GM12878 (cell line): ENCODE measurements at regions not wholly inside any gene's neighbourhood (a gene's known extent, or its start where the extent isn't known, plus 50 kb on each side); places are given as distances from the start of the nearest gene placed in this dataset.

Source experiments
- ATAC-seq: fragments of 200-7000 bp; cut with Tn5 transposase; 3 replicates; pipeline ENCODE4 v1.9.1; 2020; ENCODE audit warnings: mild to moderate bottlenecking, moderate library complexity
- BruUV-seq: library from RNA; stranded (reverse); fragments of 400-500 nt; replicated peaks from 2 replicates; lab custom pipeline; 2021; lab: Mats Ljungman, UMichigan
- CTCF ChIA-PET: fragments of 300-600 bp; sonication (Branson Sonifier 250); formaldehyde crosslinking; extraction: SDS; loops from one replicate; lab custom pipeline; 2021; ENCODE audit warnings: inconsistent platforms; lab: Yijun Ruan, JAX
- POLR2A ChIA-PET: fragments of 350-600 bp; formaldehyde crosslinking; extraction: SDS; loops from one replicate; lab custom pipeline; 2021; ENCODE audit warnings: inconsistent platforms; lab: Charles Lee
- RAD21 ChIA-PET: fragments of 300-600 bp; sonication (Branson Sonifier 250); formaldehyde crosslinking; loops from one replicate; lab custom pipeline; 2023; ENCODE audit warnings: antibody characterized with exemption; ENCODE audit not compliant: unreplicated experiment; lab: Charles Lee
- SMC1A ChIA-PET: fragments of 300-600 bp; sonication (Branson Sonifier 250); formaldehyde crosslinking; loops from one replicate; lab custom pipeline; 2023; ENCODE audit not compliant: unreplicated experiment, uncharacterized antibody; lab: Charles Lee
- DNase-seq: peaks from one replicate; pipeline ENCODE4 v3.0.0-alpha.2; 2011; ENCODE audit warnings: low read depth, low spot score
- FAIRE-seq: peaks from 3 replicates; lab custom pipeline; 2011; peaks lifted over from hg19 to GRCh38; lab: Jason Lieb, UNC
- H2AFZ ChIP-seq: 2 replicates; pipeline ENCODE4 v1.6.0; 2011; ENCODE audit warnings: low read depth, low read length, control low read depth; ENCODE audit not compliant: control insufficient read depth
- H3K27ac ChIP-seq: 2 replicates; pipeline ENCODE4 v1.5.1; 2011; ENCODE audit warnings: control low read depth; ENCODE audit not compliant: control insufficient read depth, insufficient read depth
- H3K27me3 ChIP-seq, 2 experiments: replicated peaks in 1 of 2; 2 replicates each; pipeline versions ENCODE4 v1.6.0 to v1.6.1; 2011; ENCODE audit warnings: low read length in 1 of 2; ENCODE audit not compliant: control insufficient read depth in 2 of 2, insufficient read depth in 2 of 2
- H3K36me3 ChIP-seq, 2 experiments: 2 replicates each; pipeline ENCODE4 v1.5.1; 2011; ENCODE audit warnings: low read length in 1 of 2; ENCODE audit not compliant: control insufficient read depth in 2 of 2, insufficient read depth in 2 of 2
- H3K4me1 ChIP-seq: 2 replicates; pipeline ENCODE4 v1.6.1; 2011; ENCODE audit warnings: mild to moderate bottlenecking, low read length, moderate library complexity, mixed read lengths; ENCODE audit not compliant: control insufficient read depth, insufficient read depth
- H3K4me2 ChIP-seq: 2 replicates; pipeline ENCODE4 v1.6.0; 2011; ENCODE audit warnings: control low read depth; ENCODE audit not compliant: control insufficient read depth, insufficient read depth
- H3K4me3 ChIP-seq: fragments of 200-600 bp; sonication (generic); 2 replicates; pipeline ENCODE4 v1.5.1; 2016
- H3K79me2 ChIP-seq: 2 replicates; pipeline ENCODE4 v1.6.0; 2011; ENCODE audit warnings: low read length; ENCODE audit not compliant: control insufficient read depth, insufficient read depth
- H3K9ac ChIP-seq: 2 replicates; pipeline ENCODE4 v1.8.0; 2011; ENCODE audit warnings: low read length, control low read depth, mixed read lengths; ENCODE audit not compliant: control insufficient read depth, insufficient read depth
- H3K9me3 ChIP-seq: replicated peaks from 3 replicates; pipeline ENCODE4 v1.5.1; 2011; ENCODE audit warnings: mild to moderate bottlenecking, low read length; ENCODE audit not compliant: control insufficient read depth, insufficient read depth
- H4K20me1 ChIP-seq: 2 replicates; pipeline ENCODE4 v1.6.0; 2011; ENCODE audit not compliant: control insufficient read depth, insufficient read depth
- MAX ChIP-seq: IDR thresholded peaks from 2 replicates; pipeline ENCODE4 v1.6.1; 2012; ENCODE audit warnings: low read depth, low read length, improper control_type of control experiment
- NFIC ChIP-seq: IDR thresholded peaks from 2 replicates; pipeline ENCODE4 v1.6.1; 2012; ENCODE audit warnings: low read depth, mild to moderate bottlenecking, inconsistent platforms, low read length, moderate library complexity
- RBBP5 ChIP-seq: fragments of 200-600 bp; sonication (generic); conservative IDR thresholded peaks from 2 replicates; pipeline ENCODE4 v1.6.1; 2016
- STAT1 ChIP-seq: fragments of 450-650 bp; conservative IDR thresholded peaks from 2 replicates; pipeline ENCODE4 v1.6.1; 2014; ENCODE audit warnings: antibody characterized with exemption, mild to moderate bottlenecking
- WGBS: methylation state at CpG from one replicate; pipeline ENCODE4 v1.1.6; 2016; ENCODE audit warnings: low lambda C conversion rate; ENCODE audit not compliant: insufficient replicate concordance, insufficient coverage; ENCODE audit errors: missing lambda C conversion rate; 5-methylcytosine and 5-hydroxymethylcytosine counted together
- in situ Hi-C: fragments of 300-500 bp; cut with MboI; formaldehyde crosslinking; loops from 9 replicates; pipeline ENCODE4 v1.14.3; 2018; ENCODE audit warnings: mixed read lengths
- intact Hi-C: fragments of 100-400 bp; cut with micrococcal nuclease; formaldehyde crosslinking; loops from one replicate; pipeline ENCODE4 v1.14.2; 2022; ENCODE audit not compliant: unreplicated experiment

- Histone ChIP-seq H3K4me2 (no peak overlapping the region), H3K36me3 (no peaks in the 10 kb centered on the region), H3K4me3 (no peak overlapping the region), H3K4me1 (no peaks in the 10 kb centered on the region), H4K20me1 (no peaks in the 10 kb centered on the region), H3K79me2 (no peaks in the 10 kb centered on the region), H3K27me3 (no peaks in the 10 kb centered on the region), H2AFZ (no peak overlapping the region), H3K27ac (no peak overlapping the region), H3K9ac (no peak overlapping the region), H3K9me3 (no peaks in the 10 kb centered on the region; the same call in 1 of the 3 replicates)
- in situ Hi-C loops (no loop called here), intact Hi-C loops (no loop called here)
- ATAC-seq, result no peak
- TF ChIP-seq STAT1, result no peak
- SMC1A ChIA-PET, result no interaction called here
- POLR2A ChIA-PET, result no interaction called here
- no peak for FAIRE-seq
- CTCF ChIA-PET, result no interaction called here
- RAD21 ChIA-PET, result no interaction called here
- no peak for DNase-seq
- 38% methylated on average over 11 of the region's 11 CpGs for WGBS
- BruUV-seq, result no TSS peak
Observed at GRCh38 chr20:60570481-60571277, 612.5 kb downstream of the CDH26 start.

- ATAC-seq (no peak), FAIRE-seq (no peak), DNase-seq (no peak)
- ChIA-PET RAD21 (no interaction called here), POLR2A (no interaction called here), CTCF (no interaction called here), SMC1A (no interaction called here)
- Histone ChIP-seq H3K4me3 (no peak overlapping the region), H3K27me3 (no peaks in the 10 kb centered on the region), H3K36me3 (no peaks in the 10 kb centered on the region), H3K4me1 (no peaks in the 10 kb centered on the region), H3K79me2 (no peaks in the 10 kb centered on the region), H4K20me1 (no peaks in the 10 kb centered on the region), H2AFZ (no peak overlapping the region), H3K9ac (no peak overlapping the region), H3K4me2 (no peak overlapping the region), H3K27ac (no peak overlapping the region), H3K9me3 (no peaks in the 10 kb centered on the region; the same call in 2 of the 3 replicates)
- in situ Hi-C loops (no loop called here), intact Hi-C loops (no loop called here)
- no peak for TF ChIP-seq MAX
- no peak for TF ChIP-seq NFIC
- TF ChIP-seq RBBP5, result no peak
- 27% methylated on average over 4 of the region's 4 CpGs for WGBS
- BruUV-seq, result no TSS peak
Observed at GRCh38 chr20:60573003-60573680, 614.9 kb downstream of the CDH26 start.
